ENCODE measurements at regions not wholly inside any gene's neighbourhood (a gene's known extent, or its start where the extent isn't known, plus 50 kb on each side); places are given as distances from the start of the nearest gene placed in this dataset.

- TF ChIP-seq POLR2A (IDR thresholded peaks at IDR 0.05; ENCODE audit: low read depth, low read length) (no peak), POLR2AphosphoS5 (IDR thresholded peaks at IDR 0.05; ENCODE audit: low read depth, low read length) (no peak)
Observed at GRCh38 chr10:44467090-44467489, 82.2 kb upstream of the CXCL12 start.
